Sigmoid colon (tissue), 6 donors: ENCODE measurements at regions not wholly inside any gene's neighbourhood (a gene's known extent, or its start where the extent isn't known, plus 50 kb on each side); places are given as distances from the start of the nearest gene placed in this dataset.
"Not testable (repeated sequence)": the region's sequence is repeated elsewhere in the genome, so short reads cannot be mapped to it uniquely, and the experiment has no call there.

ENCODE experiments used
- DNase-seq: peaks from one replicate; pipeline ENCODE4 v3.0.0-alpha.2; 2019
- H3K27ac ChIP-seq, 4 donors: fragments of 200-600 bp; sonication (generic); one replicate each; pipeline ENCODE4 v1.5.1; 2016 to 2019; ENCODE audit warnings: mild to moderate bottlenecking in 1 of 4
- H3K27me3 ChIP-seq, 3 donors: fragments of 200-600 bp; sonication (generic); one replicate each; pipeline ENCODE4 v1.5.1; 2019; ENCODE audit warnings: mild to moderate bottlenecking in 1 of 3
- H3K36me3 ChIP-seq, 4 donors: fragments of 200-600 bp; sonication (generic); one replicate each; pipeline ENCODE4 v1.5.1; 2016 to 2019
- H3K4me1 ChIP-seq, 4 donors: fragments of 200-600 bp; sonication (generic); one replicate each; pipeline ENCODE4 v1.5.1; 2017 to 2019
- H3K4me3 ChIP-seq, 4 donors: fragments of 200-600 bp; sonication (generic); one replicate each; pipeline ENCODE4 v1.5.1; 2017 to 2019; ENCODE audit warnings: mild to moderate bottlenecking in 2 of 4, moderate library complexity in 1 of 4
- H3K9me3 ChIP-seq, 4 donors: fragments of 200-600 bp in 3 of 4; sonication (generic) in 3 of 4; one replicate each; pipeline versions ENCODE4 v1.5.1 to v1.6.1; 2013 to 2019
- EP300 ChIP-seq, 4 donors: sonication (generic); formaldehyde crosslinking; IDR thresholded peaks; one replicate each; pipeline ENCODE4 v1.6.1; 2017; ENCODE audit warnings: antibody characterized with exemption in 4 of 4
- POLR2A ChIP-seq, 2 donors: fragments of 450-650 bp; IDR thresholded peaks; one replicate each; pipeline ENCODE4 v1.6.1; 2016; ENCODE audit warnings: antibody characterized with exemption in 2 of 2, mild to moderate bottlenecking in 2 of 2, moderate library complexity in 2 of 2
- POLR2AphosphoS5 ChIP-seq, 4 donors: sonication (generic); formaldehyde crosslinking; IDR thresholded peaks; one replicate each; pipeline ENCODE4 v1.6.1; 2017; ENCODE audit warnings: antibody characterized with exemption in 4 of 4
- whole genome bisulfite sequencing, 2 donors: extraction: QIAGEN DNeasy Blood & Tissue Kit; methylation state at CpG; one replicate each; pipeline ENCODE4 v1.1.7; 2013; 5-methylcytosine and 5-hydroxymethylcytosine counted together
- intact Hi-C: fragments of 100-400 bp; cut with DNase I; formaldehyde crosslinking; loops from one replicate; pipeline ENCODE4 v1.15.1; 2023
- TF ChIP-seq, protein P1 (sequence below), 4 experiments: fragments of 450-650 bp in 3 of 4; fragments of 200-600 bp in 1 of 4; IDR thresholded peaks; one replicate each; pipeline ENCODE4 v1.5.1; 2016 to 2019; ENCODE audit warnings: antibody characterized with exemption in 4 of 4, mild to moderate bottlenecking in 3 of 4, moderate library complexity in 2 of 4
- donor health status: healthy with polysubstance abuse.
- donor health status: healthy.

GRCh38 chr12:46602474-46602873 lies 223.3 kb downstream of the SLC38A4 start:
- Histone ChIP-seq H3K27me3 (no peaks in the 10 kb centered on the region), H3K27ac (no peak overlapping the region), H3K36me3 (no peaks in the 10 kb centered on the region), H3K4me1 (no peaks in the 10 kb centered on the region), H3K4me3 (no peak overlapping the region), H3K9me3 (no peaks in the 10 kb centered on the region)
- 91 to 92% methylated on average over 1 of the region's 1 CpG for WGBS, 2 donors
- DNase-seq, result no peak
- TF ChIP-seq, protein P1, sequence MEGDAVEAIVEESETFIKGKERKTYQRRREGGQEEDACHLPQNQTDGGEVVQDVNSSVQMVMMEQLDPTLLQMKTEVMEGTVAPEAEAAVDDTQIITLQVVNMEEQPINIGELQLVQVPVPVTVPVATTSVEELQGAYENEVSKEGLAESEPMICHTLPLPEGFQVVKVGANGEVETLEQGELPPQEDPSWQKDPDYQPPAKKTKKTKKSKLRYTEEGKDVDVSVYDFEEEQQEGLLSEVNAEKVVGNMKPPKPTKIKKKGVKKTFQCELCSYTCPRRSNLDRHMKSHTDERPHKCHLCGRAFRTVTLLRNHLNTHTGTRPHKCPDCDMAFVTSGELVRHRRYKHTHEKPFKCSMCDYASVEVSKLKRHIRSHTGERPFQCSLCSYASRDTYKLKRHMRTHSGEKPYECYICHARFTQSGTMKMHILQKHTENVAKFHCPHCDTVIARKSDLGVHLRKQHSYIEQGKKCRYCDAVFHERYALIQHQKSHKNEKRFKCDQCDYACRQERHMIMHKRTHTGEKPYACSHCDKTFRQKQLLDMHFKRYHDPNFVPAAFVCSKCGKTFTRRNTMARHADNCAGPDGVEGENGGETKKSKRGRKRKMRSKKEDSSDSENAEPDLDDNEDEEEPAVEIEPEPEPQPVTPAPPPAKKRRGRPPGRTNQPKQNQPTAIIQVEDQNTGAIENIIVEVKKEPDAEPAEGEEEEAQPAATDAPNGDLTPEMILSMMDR (IDR thresholded peaks at IDR 0.05), result no peak
- TF ChIP-seq POLR2AphosphoS5 (IDR thresholded peaks at IDR 0.05) (no peak), EP300 (IDR thresholded peaks at IDR 0.05) (no peak)
- intact Hi-C loops, result no loop called here

GRCh38 chr12:46590991-46591703 lies 218.6 kb upstream of the SLC38A2 start:
- no peak for DNase-seq
- Histone ChIP-seq H3K4me1 (peaks cover 0 to under 1% (median 0%) of the 10 kb centered on the region in 4 donors), H3K4me3 (no peak overlapping the region), H3K36me3 (no peaks in the 10 kb centered on the region), H3K27me3 (no peaks in the 10 kb centered on the region), H3K27ac (no peak overlapping the region), H3K9me3 (no peaks in the 10 kb centered on the region)
- TF ChIP-seq POLR2AphosphoS5 (IDR thresholded peaks at IDR 0.05), result no peak
- TF ChIP-seq, protein P1 (IDR thresholded peaks at IDR 0.05), result no peak
- no peak for TF ChIP-seq POLR2A (IDR thresholded peaks at IDR 0.05)
- TF ChIP-seq EP300 (IDR thresholded peaks at IDR 0.05), result no peak
- intact Hi-C loops, result no loop called here
- WGBS, 2 donors, result 91 to 92% methylated on average over 5 of the region's 5 CpGs

DNA sequence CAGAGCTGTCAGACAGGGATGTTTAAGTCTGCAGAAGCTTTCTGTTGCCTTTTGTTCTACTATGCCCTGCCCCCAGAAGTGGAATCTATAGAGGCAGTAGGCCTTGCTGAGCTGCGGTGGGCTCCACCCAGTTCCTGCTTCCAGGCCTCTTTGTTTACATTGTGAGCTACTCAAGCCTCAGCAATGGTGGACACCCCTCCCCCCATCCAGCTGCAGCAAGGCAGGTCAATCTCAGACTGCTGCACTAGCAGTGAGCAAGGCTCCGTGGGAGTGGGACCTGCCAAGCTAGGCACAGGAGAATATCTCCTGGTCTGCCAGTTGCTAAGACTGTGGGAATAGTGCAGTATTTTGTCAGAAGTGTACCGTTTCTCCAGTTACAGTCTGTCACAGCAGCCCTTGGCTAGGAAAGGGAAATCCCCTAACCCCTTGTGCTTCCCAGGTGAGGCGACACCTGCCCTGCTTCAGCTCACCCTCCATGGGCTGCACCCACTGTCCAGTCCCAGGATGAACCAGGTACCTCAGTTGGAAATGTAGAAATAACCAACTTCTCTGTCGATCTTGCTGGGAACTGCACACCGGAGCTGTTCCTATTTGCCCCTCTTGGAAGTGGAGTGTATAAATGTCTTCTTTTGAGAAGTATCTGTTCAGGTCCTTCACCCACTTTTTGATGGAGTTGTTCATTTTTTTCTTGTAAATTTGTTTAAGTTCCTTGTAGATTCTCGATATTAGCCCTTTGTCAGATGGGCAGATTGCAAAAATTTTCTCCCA lies 213.5 kb upstream of the SLC38A2 start:
- intact Hi-C loops, result no loop called here
- no peak for DNase-seq

GRCh38 chr12:46584098-46584497 lies 211.5 kb upstream of the SLC38A2 start:
- intact Hi-C loops, H3K4me3 ChIP-seq, H3K27me3 ChIP-seq, DNase-seq, H3K27ac ChIP-seq, H3K9me3 ChIP-seq, H3K4me1 ChIP-seq, H3K36me3 ChIP-seq: not testable (repeated sequence)
- 94 to 98% methylated on average over 4 of the region's 4 CpGs for WGBS, 2 donors

More for the DNA sequence above, 213.5 kb upstream of the SLC38A2 start:
- no peak overlapping the region for H3K4me3 ChIP-seq
- peaks cover 0 to 7% (median 4%) of the 10 kb centered on the region in 4 donors for H3K4me1 ChIP-seq
- H3K36me3 ChIP-seq, result no peaks in the 10 kb centered on the region
- WGBS, 2 donors, result 60 to 65% methylated on average over 7 of the region's 7 CpGs
- H3K9me3 ChIP-seq, result peaks cover 0 to 4% (median 0%) of the 10 kb centered on the region in 4 donors
- TF ChIP-seq EP300 (IDR thresholded peaks at IDR 0.05), result no peak
- no peak for TF ChIP-seq POLR2A (IDR thresholded peaks at IDR 0.05)
- TF ChIP-seq, protein P1 (IDR thresholded peaks at IDR 0.05), result no peak
- TF ChIP-seq POLR2AphosphoS5 (IDR thresholded peaks at IDR 0.05), result no peak
- no peaks in the 10 kb centered on the region for H3K27me3 ChIP-seq
- no peak overlapping the region for H3K27ac ChIP-seq

- intact Hi-C loops, H3K27ac ChIP-seq, H3K4me3 ChIP-seq, H3K36me3 ChIP-seq, DNase-seq, H3K9me3 ChIP-seq, H3K27me3 ChIP-seq: not testable (repeated sequence)
- WGBS, 2 donors, result 94 to 97% methylated on average over 2 of the region's 2 CpGs
- peaks cover 0 to 18% (median 4%) of the 10 kb centered on the region in 4 donors for H3K4me1 ChIP-seq
Measured at GRCh38 chr12:46581990-46582389, 209.4 kb upstream of the SLC38A2 start.
